Natural killer cell (primary cell): ENCODE measurements at regions not wholly inside any gene's neighbourhood (a gene's known extent, or its start where the extent isn't known, plus 50 kb on each side); places are given as distances from the start of the nearest gene placed in this dataset.

Source experiments
- ATAC-seq, 3 donors: fragments of 150-1000 bp in 2 of 3; fragments of 200-7000 bp in 1 of 3; cut with Tn5 transposase; 1 replicate in 1 of 3; 2 replicates in 2 of 3; pipeline ENCODE4 v1.10.0; 2021; ENCODE audit warnings: mild to moderate bottlenecking in 2 of 3, moderate library complexity in 2 of 3
- DNase-seq, 2 donors: peaks; one replicate each; pipeline versions ENCODE4 v3.0.0 to v3.0.0-alpha.2; 2013 to 2021; ENCODE audit warnings: mixed read lengths in 1 of 2
- H3K27ac ChIP-seq: one replicate; pipeline ENCODE4 v1.5.1; 2013; ENCODE audit warnings: mild to moderate bottlenecking, low read length
- H3K27me3 ChIP-seq: one replicate; pipeline ENCODE4 v1.6.1; 2013; ENCODE audit warnings: low read length; ENCODE audit not compliant: control insufficient read depth, insufficient read depth
- H3K36me3 ChIP-seq: one replicate; pipeline ENCODE4 v1.6.1; 2013; ENCODE audit warnings: low read length; ENCODE audit not compliant: control insufficient read depth, insufficient read depth
- H3K4me1 ChIP-seq: one replicate; pipeline ENCODE4 v1.6.1; 2013; ENCODE audit warnings: low read length; ENCODE audit not compliant: control insufficient read depth, insufficient read depth
- H3K4me3 ChIP-seq: one replicate; pipeline ENCODE4 v1.5.1; 2013; ENCODE audit warnings: low read length
- H3K9me3 ChIP-seq: one replicate; pipeline ENCODE4 v1.6.1; 2013; ENCODE audit warnings: low read length; ENCODE audit not compliant: control insufficient read depth, insufficient read depth
- H3K27ac Mint-ChIP-seq, 2 donors: one replicate each; pipeline ENCODE4 v1.8.0; 2022; ENCODE audit warnings: mild to moderate bottlenecking in 2 of 2, mixed read lengths in 2 of 2, moderate library complexity in 1 of 2
- H3K27me3 Mint-ChIP-seq, 2 donors: one replicate each; pipeline ENCODE4 v1.8.0; 2022; ENCODE audit warnings: low read depth in 2 of 2, mixed read lengths in 2 of 2
- H3K36me3 Mint-ChIP-seq: one replicate; pipeline ENCODE4 v1.8.0; 2022; ENCODE audit warnings: mixed read lengths
- H3K4me1 Mint-ChIP-seq, 2 donors: one replicate each; pipeline ENCODE4 v1.8.0; 2022; ENCODE audit warnings: mixed read lengths in 2 of 2
- H3K4me3 Mint-ChIP-seq: one replicate; pipeline ENCODE4 v1.8.0; 2022; ENCODE audit warnings: mild to moderate bottlenecking, moderate library complexity, mixed read lengths
- H3K9me3 Mint-ChIP-seq, 2 donors: one replicate each; pipeline ENCODE4 v1.8.0; 2022; ENCODE audit warnings: mixed read lengths in 2 of 2
- whole genome bisulfite sequencing: methylation state at CpG from one replicate; pipeline ENCODE4 v1.1.7; 2013; ENCODE audit warnings: missing lambda C conversion rate; ENCODE audit not compliant: insufficient coverage; 5-methylcytosine and 5-hydroxymethylcytosine counted together
- intact Hi-C: fragments of 100-400 bp; cut with micrococcal nuclease; formaldehyde crosslinking; loops from one replicate; pipeline ENCODE4 v1.14.2; 2022
- TF ChIP-seq, protein P1 (sequence below): fragments of 200-600 bp; IDR thresholded peaks from one replicate; pipeline ENCODE4 v1.8.0; 2022; ENCODE audit warnings: antibody characterized with exemption

DNA sequence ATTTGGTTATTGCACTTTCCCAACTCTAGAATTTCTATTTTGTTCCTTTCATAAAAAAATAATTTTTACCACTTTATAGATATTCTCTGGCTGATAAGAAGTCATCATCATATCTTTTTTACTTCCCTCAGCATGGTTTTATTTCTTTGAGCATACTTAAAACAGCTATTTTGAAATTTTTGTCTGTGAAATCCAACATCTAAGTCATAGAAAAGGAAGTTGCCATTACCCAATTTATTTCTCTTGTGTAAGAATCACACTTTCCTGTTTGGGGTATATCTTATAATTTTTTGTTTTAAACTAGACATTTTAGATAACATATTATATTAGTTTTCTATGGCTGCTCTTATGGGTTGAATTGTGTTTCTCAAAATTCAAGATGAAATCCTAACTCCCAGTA lies 400.2 kb upstream of the OR4E1 start:
- Histone ChIP-seq H3K27me3 (no peaks in the 10 kb centered on the region), H3K4me3 (no peak overlapping the region), H3K9me3 (no peaks in the 10 kb centered on the region), H3K4me1 (peaks cover 12% of the 10 kb centered on the region), H3K27ac (no peak overlapping the region), H3K36me3 (no peaks in the 10 kb centered on the region)
- Mint-ChIP-seq H3K9me3 (no peaks in the 10 kb centered on the region), H3K36me3 (no peaks in the 10 kb centered on the region), H3K4me1 (peaks cover 20 to 26% of the 10 kb centered on the region in 2 donors), H3K4me3 (no peak overlapping the region), H3K27ac (no peak overlapping the region), H3K27me3 (peaks cover 0 to under 1% of the 10 kb centered on the region in 2 donors)
- no peak for ATAC-seq
- DNase-seq, result no peak
- TF ChIP-seq, protein P1, sequence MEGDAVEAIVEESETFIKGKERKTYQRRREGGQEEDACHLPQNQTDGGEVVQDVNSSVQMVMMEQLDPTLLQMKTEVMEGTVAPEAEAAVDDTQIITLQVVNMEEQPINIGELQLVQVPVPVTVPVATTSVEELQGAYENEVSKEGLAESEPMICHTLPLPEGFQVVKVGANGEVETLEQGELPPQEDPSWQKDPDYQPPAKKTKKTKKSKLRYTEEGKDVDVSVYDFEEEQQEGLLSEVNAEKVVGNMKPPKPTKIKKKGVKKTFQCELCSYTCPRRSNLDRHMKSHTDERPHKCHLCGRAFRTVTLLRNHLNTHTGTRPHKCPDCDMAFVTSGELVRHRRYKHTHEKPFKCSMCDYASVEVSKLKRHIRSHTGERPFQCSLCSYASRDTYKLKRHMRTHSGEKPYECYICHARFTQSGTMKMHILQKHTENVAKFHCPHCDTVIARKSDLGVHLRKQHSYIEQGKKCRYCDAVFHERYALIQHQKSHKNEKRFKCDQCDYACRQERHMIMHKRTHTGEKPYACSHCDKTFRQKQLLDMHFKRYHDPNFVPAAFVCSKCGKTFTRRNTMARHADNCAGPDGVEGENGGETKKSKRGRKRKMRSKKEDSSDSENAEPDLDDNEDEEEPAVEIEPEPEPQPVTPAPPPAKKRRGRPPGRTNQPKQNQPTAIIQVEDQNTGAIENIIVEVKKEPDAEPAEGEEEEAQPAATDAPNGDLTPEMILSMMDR, result no peak
- intact Hi-C loops, result no loop called here

DNA sequence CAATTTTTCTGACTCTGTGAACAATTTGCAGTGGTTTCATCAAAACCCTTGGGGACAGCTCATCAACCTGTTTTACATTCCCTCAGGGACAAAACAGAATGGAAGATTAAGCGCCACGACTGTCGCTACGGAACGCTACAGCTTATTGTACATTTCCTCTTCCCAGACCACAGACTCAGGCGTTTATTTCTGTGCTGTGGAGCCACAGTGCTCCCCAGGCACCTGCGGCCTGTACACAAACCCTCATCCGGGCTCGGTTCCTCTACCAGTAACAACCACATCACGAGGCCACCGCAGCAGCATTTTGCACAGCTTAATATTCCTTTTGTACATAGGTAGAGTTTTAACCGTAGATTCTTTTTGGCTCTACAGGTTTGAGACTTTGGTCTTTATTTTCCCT lies 397.4 kb upstream of the OR4E1 start:
- no peaks in the 10 kb centered on the region for H3K9me3 ChIP-seq
- H3K36me3 ChIP-seq, result no peaks in the 10 kb centered on the region
- peaks cover 4% of the 10 kb centered on the region for H3K27me3 ChIP-seq
- peak overlapping the region; percentile 71 to 79 for H3K27ac Mint-ChIP-seq
- no peaks in the 10 kb centered on the region for H3K9me3 Mint-ChIP-seq
- ATAC-seq (peak; percentile 63 to 87 (median 74)), DNase-seq (peak; percentile 39 to 76)
- H3K4me1 ChIP-seq, result peaks cover 12% of the 10 kb centered on the region
- peak overlapping the region; percentile 34 for H3K4me3 ChIP-seq
- TF ChIP-seq, protein P1, result no peak
- 2% methylated on average over 9 of the region's 12 CpGs for WGBS
- peaks cover 20 to 23% of the 10 kb centered on the region in 2 donors for H3K4me1 Mint-ChIP-seq
- peak overlapping the region; percentile 46 for H3K27ac ChIP-seq
- intact Hi-C loops, result no loop called here
- peaks cover 4% of the 10 kb centered on the region in 2 donors for H3K27me3 Mint-ChIP-seq
- peak overlapping the region; percentile 87 for H3K4me3 Mint-ChIP-seq
- H3K36me3 Mint-ChIP-seq, result no peaks in the 10 kb centered on the region

DNA sequence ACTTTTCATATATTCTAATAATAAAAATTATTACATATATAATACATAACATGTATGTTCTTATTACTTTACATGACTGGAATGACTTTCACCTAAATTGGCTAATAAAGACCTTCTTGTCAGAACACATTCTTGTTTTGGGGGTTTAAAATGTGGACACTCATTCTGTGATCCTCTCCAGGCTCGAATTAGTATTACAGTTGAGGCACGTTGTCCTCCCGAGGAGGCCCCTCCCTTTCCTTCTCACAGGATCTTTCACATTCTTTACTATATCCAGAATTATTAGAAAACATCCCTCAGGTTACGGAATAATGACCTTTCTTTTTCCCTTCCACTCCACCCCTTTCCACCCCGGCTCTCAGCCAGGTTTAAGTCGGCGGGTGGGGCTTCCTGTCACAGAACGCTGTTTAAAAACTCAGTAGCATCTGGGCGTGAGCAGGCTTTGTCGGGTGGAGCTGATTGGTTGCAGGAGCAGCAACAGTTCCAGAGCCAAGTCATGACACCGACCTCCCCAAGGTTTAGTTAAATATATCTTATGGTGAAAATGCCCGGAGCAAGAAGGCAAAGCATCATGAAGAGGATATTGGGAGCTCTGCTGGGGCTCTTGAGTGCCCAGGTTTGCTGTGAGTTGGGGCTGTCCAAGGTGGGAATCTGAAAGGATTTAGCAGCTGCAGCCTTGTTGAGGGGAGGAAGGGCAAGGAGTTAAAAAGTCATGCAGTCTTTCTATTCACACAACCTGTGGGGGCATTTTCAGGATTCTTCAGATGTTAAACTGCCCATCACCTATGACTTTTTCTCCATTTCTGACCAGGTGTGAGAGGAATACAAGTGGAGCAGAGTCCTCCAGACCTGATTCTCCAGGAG lies 396.7 kb upstream of the OR4E1 start:
- no peaks in the 10 kb centered on the region for H3K9me3 ChIP-seq
- intact Hi-C loops, result no loop called here
- peak overlapping the region; percentile 71 to 79 for H3K27ac Mint-ChIP-seq
- DNase-seq (peak; percentile 21 to 75), ATAC-seq (peak; percentile 64 to 82 (median 74))
- peak overlapping the region; percentile 87 for H3K4me3 Mint-ChIP-seq
- peaks cover 4% of the 10 kb centered on the region for H3K27me3 ChIP-seq
- peaks cover 4 to 11% of the 10 kb centered on the region in 2 donors for H3K27me3 Mint-ChIP-seq
- peak overlapping the region; percentile 46 for H3K27ac ChIP-seq
- WGBS, result 7% methylated on average over 12 of the region's 12 CpGs
- H3K4me3 ChIP-seq, result peak overlapping the region; percentile 34
- H3K9me3 Mint-ChIP-seq, result no peaks in the 10 kb centered on the region
- peaks cover 12% of the 10 kb centered on the region for H3K4me1 ChIP-seq
- no peaks in the 10 kb centered on the region for H3K36me3 ChIP-seq
- TF ChIP-seq, protein P1, result no peak
- H3K36me3 Mint-ChIP-seq, result no peaks in the 10 kb centered on the region
- peaks cover 27 to 29% of the 10 kb centered on the region in 2 donors for H3K4me1 Mint-ChIP-seq
